GM20000 (cell line): ENCODE measurements at regions not wholly inside any gene's neighbourhood (a gene's known extent, or its start where the extent isn't known, plus 50 kb on each side); places are given as distances from the start of the nearest gene placed in this dataset.
A peak's percentile ranks its signal among the peaks of the same experiment; 100 is the strongest.

Experiments
- DNase-seq: peaks from one replicate; pipeline ENCODE4 v3.0.0; 2012; ENCODE audit warnings: low spot score
- TF ChIP-seq, protein P1 (sequence below): IDR thresholded peaks from 2 replicates; pipeline ENCODE4 v1.5.1; 2012; ENCODE audit warnings: mild to moderate bottlenecking, control low read depth; ENCODE audit errors: extremely low read depth, missing control alignments

DNA sequence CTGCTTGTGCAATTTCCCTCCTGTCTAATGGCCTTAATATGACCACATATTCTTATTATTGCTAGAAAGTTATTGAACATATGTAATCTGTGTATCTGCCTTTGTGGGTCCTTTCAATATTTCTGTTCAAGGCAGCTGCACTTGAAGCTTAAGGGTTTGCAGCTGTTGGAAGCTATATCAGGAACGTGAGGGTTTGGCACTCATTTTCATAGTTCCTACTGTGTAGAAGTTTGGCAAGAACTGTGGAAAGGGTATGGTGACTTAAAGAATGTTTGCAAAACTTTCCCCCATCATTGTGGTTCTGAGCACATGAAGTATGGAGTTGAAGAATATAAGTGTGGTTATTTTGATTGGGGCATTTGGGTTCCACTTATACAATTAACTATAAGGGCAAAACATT is 144.7 kb upstream of the SEMA3A start:
- DNase-seq = no peak
- TF ChIP-seq, protein P1, sequence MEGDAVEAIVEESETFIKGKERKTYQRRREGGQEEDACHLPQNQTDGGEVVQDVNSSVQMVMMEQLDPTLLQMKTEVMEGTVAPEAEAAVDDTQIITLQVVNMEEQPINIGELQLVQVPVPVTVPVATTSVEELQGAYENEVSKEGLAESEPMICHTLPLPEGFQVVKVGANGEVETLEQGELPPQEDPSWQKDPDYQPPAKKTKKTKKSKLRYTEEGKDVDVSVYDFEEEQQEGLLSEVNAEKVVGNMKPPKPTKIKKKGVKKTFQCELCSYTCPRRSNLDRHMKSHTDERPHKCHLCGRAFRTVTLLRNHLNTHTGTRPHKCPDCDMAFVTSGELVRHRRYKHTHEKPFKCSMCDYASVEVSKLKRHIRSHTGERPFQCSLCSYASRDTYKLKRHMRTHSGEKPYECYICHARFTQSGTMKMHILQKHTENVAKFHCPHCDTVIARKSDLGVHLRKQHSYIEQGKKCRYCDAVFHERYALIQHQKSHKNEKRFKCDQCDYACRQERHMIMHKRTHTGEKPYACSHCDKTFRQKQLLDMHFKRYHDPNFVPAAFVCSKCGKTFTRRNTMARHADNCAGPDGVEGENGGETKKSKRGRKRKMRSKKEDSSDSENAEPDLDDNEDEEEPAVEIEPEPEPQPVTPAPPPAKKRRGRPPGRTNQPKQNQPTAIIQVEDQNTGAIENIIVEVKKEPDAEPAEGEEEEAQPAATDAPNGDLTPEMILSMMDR = no peak

DNA sequence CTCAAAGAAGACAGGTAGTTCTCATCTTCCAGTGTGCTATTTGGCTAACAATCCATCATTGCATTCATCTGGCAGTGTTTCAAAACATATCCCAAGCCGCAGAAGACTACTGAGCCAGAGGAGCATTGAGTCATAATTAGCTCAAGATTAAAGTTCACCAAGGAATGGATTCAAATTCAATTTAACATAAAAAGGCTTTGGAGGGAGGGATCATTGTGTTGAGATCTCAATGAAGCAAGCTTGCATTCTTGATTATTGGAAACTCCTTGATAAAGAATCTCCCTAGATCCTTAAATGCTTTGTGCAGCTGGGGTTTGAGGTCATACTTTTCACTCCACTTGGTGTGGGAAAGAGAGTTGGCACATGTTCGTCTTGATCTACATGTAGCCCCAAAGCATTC is 142.8 kb upstream of the SEMA3A start:
- TF ChIP-seq, protein P1 = no peak
- no peak for DNase-seq

DNA sequence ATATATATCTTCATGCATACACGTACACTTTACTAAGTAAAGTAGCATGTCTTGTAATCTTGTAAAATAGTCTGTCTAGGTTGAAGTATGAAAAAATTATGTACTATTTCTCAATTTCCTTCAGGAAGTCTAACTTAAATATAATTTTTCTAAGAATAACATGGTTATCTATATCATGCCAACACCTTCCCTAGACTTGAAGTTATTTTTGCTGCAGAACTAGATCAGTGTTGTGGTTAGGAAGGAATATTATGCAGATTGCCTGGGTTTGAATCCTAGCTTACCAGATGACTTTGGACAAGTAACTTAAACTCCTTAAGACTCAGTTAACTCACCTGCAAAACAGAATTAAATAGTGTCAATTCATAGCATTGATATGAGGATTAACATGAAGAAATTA is 142.2 kb upstream of the SEMA3A start:
- TF ChIP-seq, protein P1 = no peak
- DNase-seq = no peak

DNA sequence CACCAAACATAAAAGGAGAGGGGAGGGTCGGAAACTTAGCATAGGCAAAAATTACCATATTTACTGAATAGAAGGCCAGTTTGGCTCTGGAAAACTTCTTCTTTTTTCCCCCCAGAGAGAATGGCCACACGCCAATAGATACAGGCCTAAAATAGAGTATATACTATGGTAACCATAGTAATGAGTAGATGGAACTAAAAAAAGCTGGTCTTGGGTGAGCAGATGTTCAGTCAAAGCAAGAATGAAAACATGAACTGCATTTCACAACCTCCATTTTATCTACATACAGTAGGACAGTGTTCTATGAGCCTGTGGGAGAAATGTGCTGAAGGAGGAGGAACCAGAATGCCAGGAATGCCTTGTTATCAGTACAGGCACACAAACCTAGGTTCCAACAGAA is 141.7 kb upstream of the SEMA3A start:
- DNase-seq = peak; percentile 38
- TF ChIP-seq, protein P1 = no peak

DNA sequence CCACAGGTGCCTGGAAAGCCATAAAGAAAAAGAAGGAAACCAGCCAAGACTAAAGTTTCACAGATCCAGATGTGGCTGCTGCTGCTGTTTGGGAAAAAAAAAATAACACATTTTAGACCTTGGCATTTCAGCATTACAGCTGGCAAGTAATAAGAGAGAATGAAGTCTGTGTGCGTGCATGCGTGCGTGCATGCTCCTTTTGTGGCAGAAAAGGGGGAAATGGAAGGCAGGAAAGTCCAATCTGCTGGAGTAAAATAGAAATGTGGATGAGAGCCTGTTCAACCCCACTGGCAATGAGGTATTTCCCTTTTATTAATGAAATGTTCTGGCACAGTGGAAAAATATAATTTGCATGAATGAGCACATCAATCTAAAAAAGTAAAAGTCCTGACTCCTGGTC is 137.0 kb upstream of the SEMA3A start:
- no peak for DNase-seq
- TF ChIP-seq, protein P1 = no peak

DNA sequence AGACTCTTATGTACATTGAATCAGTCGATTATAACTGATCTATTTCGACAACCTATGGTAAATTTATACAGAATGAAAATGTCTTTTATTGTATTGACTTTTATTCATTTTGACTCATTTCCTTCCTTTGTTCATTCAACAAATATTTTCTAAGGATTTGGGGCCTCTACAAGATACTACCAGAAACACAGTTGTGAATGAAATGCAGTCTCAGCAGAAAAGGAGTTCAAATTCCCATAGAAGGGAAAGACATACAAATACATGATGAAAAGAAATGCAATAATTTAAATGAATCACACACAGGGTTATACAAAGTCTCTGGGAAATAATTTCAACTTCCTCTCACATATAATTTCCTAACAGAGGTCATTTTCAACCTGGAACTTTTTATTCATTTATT is 134.0 kb upstream of the SEMA3A start:
- TF ChIP-seq, protein P1 = no peak
- DNase-seq = no peak

DNA sequence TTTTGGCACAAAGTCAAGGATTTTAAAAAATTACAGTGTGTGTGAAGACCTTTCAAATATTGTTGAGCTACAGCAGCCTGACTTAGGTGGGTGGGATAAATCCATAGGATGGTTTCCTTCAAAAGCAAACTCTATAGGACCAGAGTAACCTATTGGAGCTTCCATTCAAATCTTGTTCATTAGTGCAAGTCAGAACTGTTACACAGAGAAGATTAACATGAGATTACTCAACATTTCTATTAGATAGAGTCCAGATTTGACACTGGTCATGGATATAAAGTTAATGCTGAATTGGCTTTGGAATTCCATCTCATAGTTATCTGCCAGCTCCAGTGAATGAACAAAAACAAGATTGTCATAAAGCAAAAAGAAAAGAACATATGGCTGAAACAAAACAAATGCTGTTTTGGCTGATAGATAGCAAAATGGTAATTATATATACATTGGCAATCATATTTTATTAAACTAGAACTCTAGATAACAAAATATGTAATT is 129.6 kb upstream of the SEMA3A start:
- DNase-seq = no peak
- TF ChIP-seq, protein P1 = no peak
